HG03469 (cell line): ENCODE measurements at regions not wholly inside any gene's neighbourhood (a gene's known extent, or its start where the extent isn't known, plus 50 kb on each side); places are given as distances from the start of the nearest gene placed in this dataset.
"Not testable (repeated sequence)": the region's sequence is repeated elsewhere in the genome, so short reads cannot be mapped to it uniquely, and the experiment has no call there.

ENCODE experiments used
- ATAC-seq: cut with Tn5 transposase; IDR thresholded peaks from one replicate; pipeline ENCODE4 v1.9.1; 2021; ENCODE audit warnings: mild to moderate bottlenecking, moderate library complexity, moderate number of reproducible peaks; ENCODE audit not compliant: unreplicated experiment

GRCh38 chr6:166253778-166254204 is 54.4 kb downstream of the PRR18 start:
- ATAC-seq: no peak

DNA sequence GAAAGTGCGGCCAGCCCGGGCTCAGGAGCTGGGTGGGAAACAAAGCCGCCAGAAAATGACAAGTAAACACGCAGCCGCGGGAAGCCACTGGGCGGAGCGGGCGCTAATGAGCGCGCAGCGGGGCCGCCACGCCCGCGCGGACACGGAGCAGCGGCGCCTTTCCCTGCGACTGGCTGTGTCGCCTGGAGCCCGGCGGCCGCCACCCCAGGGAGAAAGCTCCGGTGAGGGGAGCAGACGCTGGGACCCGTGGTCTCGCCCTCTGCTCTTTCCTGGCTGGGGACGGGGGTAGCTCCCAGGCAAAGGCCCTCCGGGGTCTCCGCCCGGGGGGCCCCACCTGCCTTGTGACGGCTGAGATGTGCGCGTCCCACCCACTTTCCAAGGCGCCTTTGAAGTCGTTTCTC is 54.9 kb downstream of the PRR18 start:
- no peak for ATAC-seq

GRCh38 chr6:166252601-166253000 is 55.6 kb downstream of the PRR18 start:
- ATAC-seq: no peak

GRCh38 chr6:166251655-166252054 is 56.5 kb downstream of the PRR18 start:
- ATAC-seq: no peak

DNA sequence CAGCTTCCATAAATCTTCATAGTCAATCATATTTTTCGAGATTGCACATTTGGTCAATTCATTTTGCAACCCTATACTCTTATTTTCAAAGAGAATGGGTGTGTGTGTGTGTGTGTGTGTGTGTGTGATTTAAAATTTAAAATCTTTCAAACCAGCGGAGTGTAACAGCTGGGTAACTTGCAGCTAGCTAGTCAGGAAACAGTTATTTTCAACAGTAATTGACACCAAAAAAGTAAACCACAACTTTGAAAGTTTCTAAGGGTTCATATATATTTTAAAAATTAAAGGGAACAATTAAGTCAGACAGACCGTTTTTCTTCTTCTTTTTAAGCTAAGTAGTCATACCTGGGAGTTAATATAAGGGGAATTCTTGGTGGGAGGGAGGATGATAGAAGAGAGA is 57.0 kb downstream of the PRR18 start:
- ATAC-seq: no peak

GRCh38 chr6:166249061-166249785 is 59.0 kb downstream of the PRR18 start:
- ATAC-seq: not testable (repeated sequence)

GRCh38 chr6:166245148-166245547 is 63.0 kb downstream of the PRR18 start:
- ATAC-seq: no peak

DNA sequence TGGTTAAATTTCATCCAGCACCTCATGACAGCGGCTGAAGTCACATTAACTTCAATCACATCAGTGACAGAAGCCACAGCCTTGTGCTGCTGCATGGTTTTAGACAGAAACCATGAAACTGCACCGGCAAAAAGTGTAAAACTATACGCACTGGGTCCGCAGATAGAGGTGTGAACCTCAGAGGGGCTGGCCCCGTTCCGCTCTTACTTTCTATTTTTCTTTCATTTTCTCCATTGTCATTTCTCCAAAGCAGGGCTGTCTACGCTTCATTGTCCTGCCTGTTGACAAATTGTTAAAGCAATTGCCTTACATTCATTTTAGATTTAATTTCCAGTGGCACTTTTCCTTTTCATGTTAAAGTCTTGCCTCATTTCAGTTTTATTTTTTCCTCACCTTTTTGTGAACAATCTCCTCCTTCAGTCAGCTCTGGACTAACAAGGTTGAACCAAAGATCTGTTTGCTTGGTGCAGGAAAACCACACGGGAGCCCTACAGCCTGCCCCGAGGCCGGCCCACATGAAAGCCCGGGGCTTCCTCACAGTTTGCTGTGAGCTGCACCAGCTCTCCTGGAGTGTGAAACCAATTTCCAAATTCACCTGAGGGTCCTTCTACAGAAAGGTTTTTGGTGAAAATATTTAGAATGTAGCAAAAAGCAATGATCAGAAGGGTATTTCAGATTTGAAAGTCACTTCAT is 63.7 kb downstream of the PRR18 start:
- ATAC-seq: peak; percentile 80

- ATAC-seq: no peak
These were observed 65.3 kb downstream of the PRR18 start for GRCh38 chr6:166242888-166243287.

DNA sequence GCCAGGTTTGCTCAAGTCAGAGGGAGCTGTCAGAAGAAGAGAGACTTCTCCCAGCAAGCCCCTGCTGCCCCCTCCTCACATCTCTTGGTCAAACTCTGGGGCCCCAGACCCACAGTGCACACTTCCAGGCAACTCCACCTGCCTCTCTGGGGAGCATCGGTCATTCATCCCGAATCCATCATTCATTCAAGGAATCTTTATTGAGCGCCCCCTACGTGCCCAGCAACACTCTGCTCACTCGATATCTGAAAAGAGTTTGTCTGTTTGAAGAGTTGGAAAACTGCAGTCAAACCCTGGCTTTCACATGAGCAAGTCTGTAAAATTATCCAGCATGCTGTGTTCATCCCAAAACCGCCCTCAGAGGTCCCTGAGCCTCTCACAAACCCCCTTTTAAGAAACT is 66.2 kb downstream of the PRR18 start:
- no peak for ATAC-seq

DNA sequence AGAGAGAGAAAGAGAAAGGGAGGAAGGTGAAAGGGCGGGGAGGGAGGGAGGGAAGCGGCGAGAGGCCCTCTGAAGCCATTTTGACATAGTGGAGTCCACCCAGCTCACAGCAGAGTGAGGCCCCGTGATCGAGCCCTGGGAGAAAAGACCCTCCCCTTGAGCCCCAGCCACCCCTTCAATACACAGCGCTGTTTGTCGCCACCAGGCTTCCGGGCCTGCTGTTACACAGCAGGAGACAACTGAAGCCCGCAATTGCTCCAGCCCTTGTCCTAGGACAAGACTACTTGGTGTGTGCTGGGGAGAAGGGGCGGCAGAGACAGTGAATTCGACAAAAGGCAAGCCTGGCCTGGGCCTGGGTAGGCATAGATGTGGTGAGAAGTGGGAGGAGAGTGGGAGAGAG is 67.3 kb downstream of the PRR18 start:
- no peak for ATAC-seq

DNA sequence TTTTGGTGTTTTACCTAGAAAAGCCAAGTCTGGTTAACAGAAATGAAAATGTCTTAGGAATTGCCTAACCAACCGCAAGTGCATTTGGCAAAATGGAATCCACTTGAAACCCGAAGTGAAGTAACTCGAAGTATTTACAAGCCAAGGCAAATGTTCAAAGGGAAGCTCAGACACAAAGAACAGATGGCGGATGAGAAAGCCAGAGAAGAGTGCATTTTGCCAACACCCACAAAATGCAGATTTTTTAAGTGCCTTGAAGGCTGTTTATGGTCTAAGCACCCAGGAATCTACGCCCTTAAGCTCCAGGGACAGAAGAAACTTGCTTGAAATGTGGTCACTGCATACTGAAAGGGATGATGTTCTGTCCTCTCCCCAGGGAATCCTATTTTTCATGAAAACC is 70.0 kb upstream of the TBXT start:
- ATAC-seq: no peak

DNA sequence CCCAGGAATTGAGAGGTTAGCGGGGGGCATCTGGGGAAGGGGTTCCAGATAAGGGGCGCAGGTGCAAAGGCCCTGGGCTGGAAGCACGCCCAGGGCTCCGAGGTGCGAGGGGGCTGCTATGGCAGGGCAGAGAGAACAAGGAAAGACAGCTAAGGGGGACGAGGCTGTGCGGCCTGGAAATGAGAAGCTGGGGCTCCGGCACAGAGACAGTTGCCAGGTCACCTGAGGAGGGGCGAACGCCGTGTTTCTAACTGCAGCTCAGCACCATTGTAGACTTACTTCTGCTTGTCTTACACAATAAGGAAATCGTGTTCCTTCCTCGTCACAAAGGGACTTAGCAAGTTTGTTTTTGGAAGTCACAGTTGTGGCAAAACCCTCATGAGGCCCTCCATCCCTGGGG is 68.9 kb upstream of the TBXT start:
- ATAC-seq: no peak

DNA sequence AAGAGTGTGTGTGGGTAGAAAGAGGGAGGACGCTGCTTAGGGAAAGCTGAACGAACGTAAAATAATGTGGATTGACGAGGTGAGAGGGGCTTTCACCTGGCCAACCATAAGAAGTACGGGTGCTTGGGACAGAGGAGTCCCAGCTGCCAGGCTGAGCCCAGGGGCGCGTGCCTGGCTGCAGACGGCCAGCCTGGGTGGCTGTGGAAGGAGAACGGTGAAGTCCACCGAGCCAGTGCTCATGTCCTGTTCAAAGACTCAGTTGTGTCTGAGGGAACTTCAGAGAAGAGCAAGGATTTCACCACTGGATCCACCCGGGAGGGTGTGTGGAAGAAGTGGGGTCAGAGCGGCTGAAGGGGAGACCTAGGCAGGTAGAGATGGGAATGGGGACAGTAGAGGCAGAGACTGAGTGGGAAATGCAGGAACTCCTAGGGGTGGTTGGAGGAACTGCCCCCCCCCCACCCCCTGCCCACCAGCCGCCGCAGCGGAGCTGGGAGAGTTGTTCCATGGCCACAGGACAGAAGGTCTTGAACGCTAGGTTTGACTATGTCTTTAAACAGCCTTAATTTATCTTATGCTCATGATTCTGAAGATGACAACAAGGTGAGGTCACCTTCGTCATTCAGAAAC is 68.1 kb upstream of the TBXT start:
- no peak for ATAC-seq

GRCh38 chr6:166231181-166231580 is 63.5 kb upstream of the TBXT start:
- not testable (repeated sequence) for ATAC-seq

DNA sequence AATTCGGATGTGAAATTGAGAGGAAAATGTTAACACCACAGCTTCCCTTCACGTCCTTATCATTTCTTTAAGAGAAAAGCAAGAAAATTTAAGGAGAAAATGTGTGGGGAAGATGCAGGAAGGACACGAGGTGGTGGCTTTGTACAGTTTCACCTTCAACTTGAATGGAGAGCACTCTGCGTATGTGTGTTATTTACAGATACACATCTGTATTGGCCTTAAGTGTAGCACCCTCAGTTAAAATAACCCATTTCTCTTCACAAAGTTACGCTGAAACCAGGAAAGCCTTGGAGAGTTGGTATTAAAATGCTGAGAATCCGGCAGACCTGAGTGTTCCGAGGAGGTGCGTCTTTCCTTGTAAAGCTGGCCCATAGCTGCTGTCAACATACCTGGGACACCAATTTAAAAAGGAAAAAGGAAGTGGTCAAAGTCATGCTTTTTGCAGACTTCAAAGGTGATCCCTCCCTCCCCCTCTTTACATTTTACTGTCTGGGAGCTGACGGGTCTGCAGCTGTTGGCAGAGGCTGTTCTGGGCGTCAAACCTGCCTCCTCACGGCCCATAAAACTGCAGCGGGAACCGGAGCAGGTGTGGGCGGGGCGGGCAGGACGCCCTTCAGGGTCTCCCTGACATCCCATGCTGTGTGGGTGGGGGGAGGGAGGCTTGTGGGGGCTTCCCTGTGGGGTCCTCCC is 61.3 kb upstream of the TBXT start:
- no peak for ATAC-seq

- ATAC-seq: no peak
These were observed 60.8 kb upstream of the TBXT start for GRCh38 chr6:166228425-166228824.

DNA sequence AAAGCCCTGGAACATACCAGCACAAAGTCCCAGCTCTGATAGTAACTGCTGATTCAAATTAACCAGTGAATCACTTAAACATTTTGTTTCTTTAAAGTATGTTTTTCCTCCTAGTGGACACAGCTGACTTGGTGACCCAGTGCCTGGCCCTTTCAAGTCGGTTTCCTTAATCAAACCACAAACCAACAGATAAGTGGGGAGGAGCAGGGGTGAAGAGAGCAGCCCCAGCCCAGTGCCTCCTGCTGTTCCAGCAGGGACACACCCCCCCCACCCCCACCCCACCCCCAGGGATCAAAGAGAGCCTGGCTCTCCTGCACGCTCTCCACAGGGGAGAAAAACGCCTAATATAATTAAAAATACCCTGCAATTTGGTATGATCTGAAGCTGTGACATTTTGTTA is 55.4 kb upstream of the TBXT start:
- ATAC-seq: no peak

DNA sequence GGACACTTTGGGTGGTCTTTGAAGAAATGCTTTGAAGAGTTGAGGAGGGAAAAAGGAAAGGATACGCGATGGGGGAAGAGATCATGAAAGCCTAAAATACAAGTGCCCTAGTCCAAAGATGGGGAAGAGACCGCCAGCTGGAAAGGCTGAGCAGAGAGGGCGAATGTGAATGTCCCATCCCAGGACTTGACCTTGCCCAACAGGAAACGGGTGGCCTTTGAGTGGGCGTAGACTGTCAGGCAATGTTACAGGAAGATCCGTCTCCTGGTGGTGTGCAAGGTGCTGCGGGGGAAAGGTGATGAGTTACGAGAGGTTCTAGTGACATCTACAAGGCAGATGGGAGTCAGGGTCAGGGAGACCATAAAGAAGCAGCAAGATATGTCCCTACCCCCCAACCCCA is 55.0 kb upstream of the TBXT start:
- no peak for ATAC-seq

- ATAC-seq: no peak
These were observed 54.0 kb upstream of the TBXT start for GRCh38 chr6:166221636-166222035.

DNA sequence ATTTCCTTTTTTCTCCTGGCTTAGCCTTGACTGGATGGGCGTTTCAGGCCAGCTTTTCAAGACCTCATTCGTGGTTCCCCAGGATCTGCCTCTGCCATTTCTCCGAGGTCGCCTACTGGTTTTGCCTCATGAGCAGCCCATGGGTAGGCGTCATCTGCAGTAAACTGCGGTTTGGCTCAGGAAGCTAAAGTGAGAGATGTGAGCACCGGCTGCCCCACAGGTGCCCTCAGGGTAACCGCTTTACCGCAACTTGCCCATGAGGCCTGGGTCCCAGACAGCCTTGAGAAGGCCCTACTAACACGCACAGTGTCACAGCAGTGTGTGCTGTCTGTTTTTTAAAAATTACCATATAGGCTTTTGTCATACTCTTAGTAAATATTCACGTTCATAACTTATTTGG is 53.4 kb upstream of the TBXT start:
- no peak for ATAC-seq
